ENCODE measurements at regions not wholly inside any gene's neighbourhood (a gene's known extent, or its start where the extent isn't known, plus 50 kb on each side); places are given as distances from the start of the nearest gene placed in this dataset.

GRCh38 chr11:15836795-15837194 lies 519.6 kb downstream of the SOX6 start:
- Histone ChIP-seq H3K4me1 (ENCODE audit: insufficient read depth, low read length) (no peaks in the 10 kb centered on the region), H3K36me3 (ENCODE audit: insufficient read depth, low read length) (no peaks in the 10 kb centered on the region), H2AFZ (ENCODE audit: low read depth, low read length) (no peak overlapping the region), H3K9me3 (ENCODE audit: insufficient read depth, low read length, severe bottlenecking) (no peaks in the 10 kb centered on the region), H3K4me3 (ENCODE audit: low read depth in 1 of 2, low read length in 2 of 2) (no peak overlapping the region), H4K20me1 (ENCODE audit: insufficient read depth, low read length) (no peaks in the 10 kb centered on the region), H3K27ac (ENCODE audit: low read length) (no peak overlapping the region), H3K9ac (ENCODE audit: low read depth, low read length) (no peak overlapping the region), H3K4me2 (ENCODE audit: insufficient read depth, low read length) (no peak overlapping the region), H3K79me2 (ENCODE audit: insufficient read depth, low read length) (no peaks in the 10 kb centered on the region), H3K27me3 (ENCODE audit: insufficient read depth, low read length, poor library complexity) (peaks cover 7% of the 10 kb centered on the region)
- TF ChIP-seq, protein P1, sequence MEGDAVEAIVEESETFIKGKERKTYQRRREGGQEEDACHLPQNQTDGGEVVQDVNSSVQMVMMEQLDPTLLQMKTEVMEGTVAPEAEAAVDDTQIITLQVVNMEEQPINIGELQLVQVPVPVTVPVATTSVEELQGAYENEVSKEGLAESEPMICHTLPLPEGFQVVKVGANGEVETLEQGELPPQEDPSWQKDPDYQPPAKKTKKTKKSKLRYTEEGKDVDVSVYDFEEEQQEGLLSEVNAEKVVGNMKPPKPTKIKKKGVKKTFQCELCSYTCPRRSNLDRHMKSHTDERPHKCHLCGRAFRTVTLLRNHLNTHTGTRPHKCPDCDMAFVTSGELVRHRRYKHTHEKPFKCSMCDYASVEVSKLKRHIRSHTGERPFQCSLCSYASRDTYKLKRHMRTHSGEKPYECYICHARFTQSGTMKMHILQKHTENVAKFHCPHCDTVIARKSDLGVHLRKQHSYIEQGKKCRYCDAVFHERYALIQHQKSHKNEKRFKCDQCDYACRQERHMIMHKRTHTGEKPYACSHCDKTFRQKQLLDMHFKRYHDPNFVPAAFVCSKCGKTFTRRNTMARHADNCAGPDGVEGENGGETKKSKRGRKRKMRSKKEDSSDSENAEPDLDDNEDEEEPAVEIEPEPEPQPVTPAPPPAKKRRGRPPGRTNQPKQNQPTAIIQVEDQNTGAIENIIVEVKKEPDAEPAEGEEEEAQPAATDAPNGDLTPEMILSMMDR (IDR thresholded peaks at IDR 0.05; ENCODE audit: borderline replicate concordance, extremely low read depth, low read length, poor library complexity, severe bottlenecking) = no peak
- TF ChIP-seq EZH2 (IDR thresholded peaks at IDR 0.05; ENCODE audit: borderline replicate concordance, low read depth, low read length, severe bottlenecking) = no peak
- no peak for DNase-seq
- ATAC-seq (ENCODE audit: insufficient read depth, low read depth) = no peak

DNA sequence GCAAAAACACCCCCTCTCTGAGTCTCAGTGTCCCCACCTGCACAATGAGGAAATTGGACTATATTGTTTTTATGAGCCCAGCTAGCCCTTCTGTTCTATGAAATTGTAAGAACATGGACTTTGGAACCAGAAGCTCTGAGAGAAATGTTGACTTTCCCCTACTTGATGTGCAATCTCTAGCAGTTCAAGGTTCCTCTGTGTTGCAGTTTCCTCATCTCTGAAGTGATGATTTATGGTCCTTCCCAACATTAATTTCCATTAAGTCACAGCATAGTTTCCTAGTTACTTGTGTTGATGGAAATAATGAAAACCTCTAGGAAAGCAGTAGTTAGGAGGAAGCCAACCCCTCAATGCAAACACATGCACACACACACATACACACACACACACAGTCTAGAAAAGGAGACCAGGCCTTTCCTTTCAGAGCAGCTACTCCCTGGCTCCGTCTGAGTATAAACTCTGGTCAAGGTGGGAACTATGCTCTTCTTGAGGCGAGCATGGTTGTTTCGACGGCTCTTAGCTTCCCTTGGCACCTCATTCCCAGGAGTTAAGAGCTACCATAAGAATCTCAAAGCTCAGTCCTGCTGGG lies 518.4 kb downstream of the SOX6 start:
- no peak overlapping the region for H3K4me2 ChIP-seq (ENCODE audit: insufficient read depth, low read length)
- peaks cover 7% of the 10 kb centered on the region for H3K27me3 ChIP-seq (ENCODE audit: insufficient read depth, low read length, poor library complexity)
- H3K9ac ChIP-seq (ENCODE audit: low read depth, low read length) = no peak overlapping the region
- TF ChIP-seq EZH2 (IDR thresholded peaks at IDR 0.05; ENCODE audit: borderline replicate concordance, low read depth, low read length, severe bottlenecking) = no peak
- H3K4me3 ChIP-seq (ENCODE audit: low read depth in 1 of 2, low read length in 2 of 2) = no peak overlapping the region
- no peaks in the 10 kb centered on the region for H3K9me3 ChIP-seq (ENCODE audit: insufficient read depth, low read length, severe bottlenecking)
- H4K20me1 ChIP-seq (ENCODE audit: insufficient read depth, low read length) = no peaks in the 10 kb centered on the region
- no peaks in the 10 kb centered on the region for H3K79me2 ChIP-seq (ENCODE audit: insufficient read depth, low read length)
- H3K4me1 ChIP-seq (ENCODE audit: insufficient read depth, low read length) = no peaks in the 10 kb centered on the region
- H2AFZ ChIP-seq (ENCODE audit: low read depth, low read length) = no peak overlapping the region
- ATAC-seq (ENCODE audit: insufficient read depth, low read depth) = no peak
- no peaks in the 10 kb centered on the region for H3K36me3 ChIP-seq (ENCODE audit: insufficient read depth, low read length)
- no peak for DNase-seq
- no peak overlapping the region for H3K27ac ChIP-seq (ENCODE audit: low read length)

DNA sequence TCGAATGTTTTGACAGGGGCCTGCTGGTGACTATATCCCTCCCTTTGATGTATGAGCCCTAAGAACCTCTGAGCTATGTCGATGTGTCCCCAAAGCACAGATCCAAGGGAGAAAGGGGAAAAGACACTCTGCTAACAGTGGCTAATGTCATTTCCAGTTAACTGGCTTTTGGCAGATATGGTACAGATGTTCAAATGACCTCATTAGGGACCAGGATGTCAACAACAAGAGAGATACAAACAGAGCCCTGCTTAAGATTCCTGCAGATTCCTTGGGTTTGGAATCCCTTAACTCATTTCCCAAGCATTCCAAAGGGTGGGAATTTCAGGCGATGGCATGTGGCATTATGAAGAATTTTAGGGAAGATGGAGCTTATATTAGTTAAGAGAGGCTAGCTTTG lies 517.3 kb downstream of the SOX6 start:
- Histone ChIP-seq H3K27me3 (ENCODE audit: insufficient read depth, low read length, poor library complexity) (peaks cover 7% of the 10 kb centered on the region), H3K4me1 (ENCODE audit: insufficient read depth, low read length) (no peaks in the 10 kb centered on the region), H2AFZ (ENCODE audit: low read depth, low read length) (no peak overlapping the region), H3K4me3 (ENCODE audit: low read depth in 1 of 2, low read length in 2 of 2) (no peak overlapping the region), H3K9ac (ENCODE audit: low read depth, low read length) (no peak overlapping the region), H3K79me2 (ENCODE audit: insufficient read depth, low read length) (no peaks in the 10 kb centered on the region), H3K36me3 (ENCODE audit: insufficient read depth, low read length) (no peaks in the 10 kb centered on the region), H3K9me3 (ENCODE audit: insufficient read depth, low read length, severe bottlenecking) (no peaks in the 10 kb centered on the region), H3K4me2 (ENCODE audit: insufficient read depth, low read length) (no peak overlapping the region), H4K20me1 (ENCODE audit: insufficient read depth, low read length) (no peaks in the 10 kb centered on the region), H3K27ac (ENCODE audit: low read length) (no peak overlapping the region)
- TF ChIP-seq EZH2 (IDR thresholded peaks at IDR 0.05; ENCODE audit: borderline replicate concordance, low read depth, low read length, severe bottlenecking) = no peak
- TF ChIP-seq, protein P1 (IDR thresholded peaks at IDR 0.05; ENCODE audit: borderline replicate concordance, extremely low read depth, low read length, poor library complexity, severe bottlenecking) = no peak
- DNase-seq (no peak), ATAC-seq (ENCODE audit: insufficient read depth, low read depth) (no peak)

GRCh38 chr11:15840966-15841365 lies 515.4 kb downstream of the SOX6 start:
- no peak overlapping the region for H3K9ac ChIP-seq (ENCODE audit: low read depth, low read length)
- no peak overlapping the region for H3K27ac ChIP-seq (ENCODE audit: low read length)
- no peak for ATAC-seq (ENCODE audit: insufficient read depth, low read depth)
- no peak overlapping the region for H3K4me2 ChIP-seq (ENCODE audit: insufficient read depth, low read length)
- H3K9me3 ChIP-seq (ENCODE audit: insufficient read depth, low read length, severe bottlenecking) = no peaks in the 10 kb centered on the region
- no peaks in the 10 kb centered on the region for H4K20me1 ChIP-seq (ENCODE audit: insufficient read depth, low read length)
- TF ChIP-seq EZH2 (IDR thresholded peaks at IDR 0.05; ENCODE audit: borderline replicate concordance, low read depth, low read length, severe bottlenecking) = no peak
- TF ChIP-seq, protein P1 (IDR thresholded peaks at IDR 0.05; ENCODE audit: borderline replicate concordance, extremely low read depth, low read length, poor library complexity, severe bottlenecking) = no peak
- no peak for DNase-seq
- no peaks in the 10 kb centered on the region for H3K4me1 ChIP-seq (ENCODE audit: insufficient read depth, low read length)
- no peak overlapping the region for H2AFZ ChIP-seq (ENCODE audit: low read depth, low read length)
- no peak overlapping the region for H3K4me3 ChIP-seq (ENCODE audit: low read depth in 1 of 2, low read length in 2 of 2)
- no peaks in the 10 kb centered on the region for H3K36me3 ChIP-seq (ENCODE audit: insufficient read depth, low read length)
- no peaks in the 10 kb centered on the region for H3K79me2 ChIP-seq (ENCODE audit: insufficient read depth, low read length)
- H3K27me3 ChIP-seq (ENCODE audit: insufficient read depth, low read length, poor library complexity) = peaks cover 7% of the 10 kb centered on the region
